Left colon (tissue), 2 donors: ENCODE measurements at regions not wholly inside any gene's neighbourhood (a gene's known extent, or its start where the extent isn't known, plus 50 kb on each side); places are given as distances from the start of the nearest gene placed in this dataset.
A peak's percentile ranks its signal among the peaks of the same experiment; 100 is the strongest.
"Not testable (repeated sequence)": the region's sequence is repeated elsewhere in the genome, so short reads cannot be mapped to it uniquely, and the experiment has no call there.

Source experiments
- ATAC-seq: fragments of 200-7000 bp; cut with Tn5 transposase; one replicate; pipeline ENCODE4 v1.9.1; 2020; ENCODE audit warnings: mild to moderate bottlenecking, moderate library complexity
- DNase-seq, 2 donors: peaks; one replicate each; pipeline ENCODE4 v3.0.0-alpha.2; 2020
- intact Hi-C, 2 donors: fragments of 100-400 bp; cut with DNase I in 1 of 2; cut with micrococcal nuclease in 1 of 2; formaldehyde crosslinking; loops; one replicate each; pipeline versions ENCODE4 v1.11.2 to v1.14.0; 2022; cut with DNase I, micrococcal nuclease
- donor health status: DM: no; HTN: no; CAD: no.
- donor health status: DM: yes; HTN: yes; CAD: no.

- intact Hi-C loops = no loop called here
- ATAC-seq (no peak), DNase-seq (no peak)
Measured at GRCh38 chr7:73918926-73919693, 58.2 kb downstream of the TMEM270 start.

- DNase-seq = no peak
- intact Hi-C loops = no loop called here
Measured at GRCh38 chr7:73919694-73920375, 58.9 kb downstream of the TMEM270 start.

DNA sequence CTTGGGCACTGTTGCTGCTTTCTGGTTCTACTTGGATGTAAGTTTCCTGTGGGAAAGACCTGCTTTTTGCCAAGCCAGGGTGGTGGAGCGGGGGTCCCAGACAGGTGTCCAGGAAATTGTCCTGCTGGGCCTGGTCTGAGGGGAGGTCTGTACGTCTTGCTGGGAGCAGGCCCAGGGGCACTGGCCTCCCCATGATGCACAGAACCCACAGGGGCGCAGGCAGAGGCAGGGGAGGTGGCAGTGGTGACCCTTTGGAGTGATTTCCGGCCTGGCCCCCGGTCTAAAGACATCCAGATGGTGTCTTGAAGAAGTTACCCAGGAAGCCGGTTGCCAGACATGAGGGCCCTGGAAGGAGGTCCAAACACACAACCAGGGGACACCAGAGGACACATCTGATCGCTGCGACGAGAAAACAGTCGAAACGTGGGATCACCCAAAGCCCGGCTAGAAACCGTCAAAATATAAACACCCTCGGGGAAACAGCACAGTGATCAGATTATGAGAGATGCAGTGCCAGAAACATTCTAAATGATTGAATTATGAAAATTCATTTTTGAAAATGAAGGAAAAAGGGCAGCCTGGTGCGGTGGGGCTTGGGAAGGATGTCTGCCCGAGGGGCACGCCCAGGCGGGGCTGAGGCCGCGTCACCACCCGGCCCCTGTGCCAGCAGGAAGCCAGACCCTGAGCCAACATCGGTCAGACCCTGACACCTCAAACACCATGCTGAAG lies 59.6 kb downstream of the TMEM270 start:
- no peak for DNase-seq
- ATAC-seq = no peak
- intact Hi-C loops = no loop called here

More at GRCh38 chr7:73919694-73920375, 58.9 kb downstream of the TMEM270 start:
- ATAC-seq = no peak

DNA sequence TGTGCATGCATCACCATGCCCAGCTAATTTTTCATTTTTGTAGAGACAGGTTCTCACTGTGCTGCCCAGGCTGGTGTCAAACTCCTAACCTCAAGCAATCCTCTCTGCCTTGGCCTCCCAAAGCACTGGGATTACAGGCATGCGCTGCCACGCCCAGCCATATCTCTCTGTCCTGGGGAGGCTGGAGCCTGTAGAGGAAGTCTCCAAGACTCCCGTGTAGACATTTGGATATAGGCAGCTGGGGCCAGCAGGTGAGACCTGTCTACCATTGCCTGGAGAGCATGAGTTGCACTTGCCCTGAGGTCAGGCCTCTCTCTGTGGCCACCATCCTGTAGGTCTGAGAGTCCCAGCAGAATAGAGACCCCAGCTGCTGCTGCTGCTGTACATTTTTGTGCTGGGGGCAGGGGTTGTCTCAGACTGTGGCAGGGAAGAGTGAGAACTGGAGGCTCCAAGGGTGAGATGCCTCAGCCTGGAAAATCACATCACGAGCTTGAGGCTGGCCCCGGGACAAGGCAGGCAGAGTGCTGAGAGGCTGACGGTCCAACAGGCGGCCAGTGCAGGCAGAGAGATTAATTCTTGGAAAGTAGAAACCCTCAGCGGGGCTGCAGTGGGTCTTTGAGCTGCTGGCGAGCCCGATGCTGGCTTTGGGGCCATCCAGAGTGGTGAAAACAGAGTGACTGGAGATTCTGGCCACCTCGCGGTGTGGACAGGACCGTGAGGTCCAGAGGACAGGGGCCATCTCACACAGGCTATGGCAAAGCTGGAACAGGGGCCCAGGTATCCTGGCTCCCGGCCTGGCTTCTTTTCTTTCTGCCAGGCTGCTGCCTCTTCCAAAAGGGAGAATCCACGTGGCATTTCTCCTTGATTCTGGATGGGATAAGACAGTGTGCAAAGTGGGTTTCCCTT lies 60.9 kb downstream of the TMEM270 start:
- intact Hi-C loops = no loop called here
- ATAC-seq (peak; percentile 44), DNase-seq (no peak)

DNA sequence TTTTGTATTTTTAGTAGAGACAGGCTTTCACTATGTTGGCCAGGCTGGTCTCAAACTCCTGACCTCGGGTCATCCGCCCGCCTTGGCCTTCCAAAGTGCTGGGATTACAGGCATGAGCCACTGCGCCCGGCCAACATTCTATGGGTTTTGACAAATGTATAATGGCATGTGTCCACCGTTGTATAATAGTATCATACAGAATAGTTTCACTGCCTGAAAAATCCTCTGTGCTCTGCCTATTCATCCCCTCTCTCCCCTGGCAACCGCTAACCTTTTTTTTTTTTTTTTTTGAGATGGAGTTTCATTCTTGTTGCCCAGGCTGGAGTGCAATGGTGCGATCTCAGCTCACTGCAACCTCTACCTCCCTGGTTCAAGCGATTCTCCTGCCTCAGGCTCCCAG lies 67.7 kb downstream of the TMEM270 start:
- ATAC-seq, intact Hi-C loops, DNase-seq: not testable (repeated sequence)

DNA sequence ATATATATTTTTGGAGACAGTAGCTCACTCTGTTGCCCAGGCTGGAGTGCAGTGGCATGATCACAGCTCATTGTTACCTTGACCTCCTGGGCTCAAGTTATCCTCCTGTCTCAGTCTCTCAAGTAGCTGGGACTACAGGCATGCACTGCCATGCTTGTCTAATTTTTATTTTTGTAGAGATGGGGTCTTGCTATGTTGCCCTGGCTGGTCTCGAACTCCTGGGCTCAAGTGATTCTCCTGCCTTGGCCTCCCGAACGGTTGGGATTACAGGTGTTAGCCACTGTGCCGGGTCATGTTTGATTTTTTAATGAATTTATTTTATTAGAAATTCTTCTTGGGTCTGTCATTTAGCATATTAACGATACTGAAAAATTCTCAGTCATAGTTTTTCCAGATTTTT lies 70.5 kb downstream of the TMEM270 start:
- DNase-seq = no peak
- intact Hi-C loops = no loop called here
- ATAC-seq = no peak

- no peak for DNase-seq
- intact Hi-C loops = no loop called here
- ATAC-seq = no peak
Measured at GRCh38 chr7:73932364-73932763, 71.4 kb downstream of the TMEM270 start.

GRCh38 chr7:73933091-73933490 lies 72.1 kb downstream of the TMEM270 start:
- intact Hi-C loops = no loop called here
- ATAC-seq (no peak), DNase-seq (no peak)

DNA sequence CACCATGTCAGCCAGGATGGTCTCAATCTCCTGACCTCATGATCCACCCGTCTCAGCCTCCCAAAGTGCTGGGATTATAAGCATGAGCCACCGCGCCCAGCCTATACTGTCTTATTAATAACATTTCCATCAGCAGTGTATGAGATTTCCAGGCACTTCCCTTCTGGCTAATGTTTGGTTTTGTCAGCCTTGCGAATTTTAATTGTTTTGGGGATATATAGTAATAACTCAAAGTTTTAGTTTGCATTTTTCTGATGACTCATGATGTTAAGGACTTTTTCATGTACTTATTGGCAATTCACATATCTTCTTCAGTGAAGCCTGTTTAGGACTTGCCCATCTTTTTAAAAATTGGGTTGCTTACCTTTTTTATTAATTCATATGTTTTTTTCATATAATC lies 76.0 kb downstream of the TMEM270 start:
- no peak for ATAC-seq
- no peak for DNase-seq
- intact Hi-C loops = no loop called here

- DNase-seq, ATAC-seq, intact Hi-C loops: not testable (repeated sequence)
Measured at GRCh38 chr7:73937650-73938049, 76.7 kb downstream of the TMEM270 start.

DNA sequence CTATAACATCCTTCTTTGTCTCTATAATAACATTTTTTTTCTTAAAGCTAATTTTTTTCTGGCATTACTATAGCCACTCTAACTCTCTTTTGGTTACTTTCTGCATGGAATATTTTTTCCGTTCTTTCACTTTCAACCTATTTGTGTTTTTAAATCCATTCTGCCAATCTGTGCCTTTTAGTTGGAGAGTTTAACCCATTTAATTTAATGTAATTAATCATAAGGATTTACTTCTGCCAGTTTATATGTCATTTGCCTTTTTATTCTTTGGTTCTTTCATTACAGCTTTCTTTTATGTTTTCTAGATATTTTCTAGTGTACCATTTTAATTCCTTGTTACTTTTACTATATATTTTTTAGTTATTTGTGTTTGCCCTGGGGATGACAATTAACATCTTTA lies 78.6 kb downstream of the TMEM270 start:
- intact Hi-C loops = no loop called here
- no peak for ATAC-seq
- no peak for DNase-seq

DNA sequence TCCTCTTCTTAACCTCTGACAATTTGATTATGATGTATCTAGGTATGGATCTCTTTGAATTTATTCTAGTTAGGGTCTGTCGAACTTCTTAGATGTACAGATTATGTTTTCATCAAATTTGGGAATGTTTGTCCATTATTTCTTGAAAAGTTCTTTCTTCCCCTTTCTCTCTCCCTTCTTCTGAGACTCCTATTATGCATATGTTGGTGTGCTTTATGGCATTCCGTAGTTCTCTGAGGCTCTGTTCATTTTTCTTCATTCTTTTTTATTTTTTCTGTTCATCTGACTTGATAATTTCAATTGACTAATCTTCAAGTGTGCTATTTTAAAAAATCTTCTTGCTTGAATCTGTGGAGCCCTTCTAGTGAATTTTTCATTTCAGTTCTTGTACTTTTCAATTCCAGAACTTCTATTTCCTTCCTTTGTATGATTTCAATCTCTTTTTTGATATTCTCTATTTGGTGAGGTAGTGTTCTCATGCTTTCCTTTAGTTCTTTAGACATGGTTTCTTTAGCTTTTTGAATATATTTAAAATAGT lies 79.8 kb downstream of the TMEM270 start:
- DNase-seq = no peak
- intact Hi-C loops = no loop called here

GRCh38 chr7:73941836-73942551 lies 81.0 kb downstream of the TMEM270 start:
- intact Hi-C loops = no loop called here
- DNase-seq (no peak), ATAC-seq (no peak)

More for the DNA sequence above, 79.8 kb downstream of the TMEM270 start:
- ATAC-seq = no peak

DNA sequence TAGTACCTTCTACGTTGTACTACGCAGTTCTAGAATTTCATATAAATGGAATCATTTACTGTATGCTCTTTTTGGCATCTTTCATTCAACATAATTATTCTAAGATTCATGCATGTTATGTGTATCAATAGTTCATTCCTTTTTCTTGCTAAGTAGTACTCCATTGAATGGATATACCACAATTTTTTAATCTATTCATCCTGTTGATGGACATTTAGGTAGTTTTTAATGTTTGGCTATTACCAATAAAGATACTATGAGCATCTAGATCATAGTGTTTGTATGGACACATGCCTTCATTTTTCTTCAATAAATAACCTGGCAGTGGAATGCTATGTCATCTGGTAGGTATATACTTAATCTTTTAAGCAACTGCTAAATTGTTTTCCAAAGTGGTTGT lies 83.0 kb upstream of the ELN start:
- intact Hi-C loops = no loop called here
- ATAC-seq = no peak
- DNase-seq = no peak

GRCh38 chr7:73948287-73948686 lies 79.7 kb upstream of the ELN start:
- ATAC-seq (no peak), DNase-seq (no peak)
- intact Hi-C loops = no loop called here

GRCh38 chr7:73952266-73952665 lies 75.7 kb upstream of the ELN start:
- ATAC-seq (no peak), DNase-seq (no peak)
- intact Hi-C loops = no loop called here

- ATAC-seq (no peak), DNase-seq (no peak)
- intact Hi-C loops = no loop called here
Measured at GRCh38 chr7:73954181-73954580, 73.8 kb upstream of the ELN start.

- no peak for ATAC-seq
- DNase-seq = no peak
- intact Hi-C loops = no loop called here
Measured at GRCh38 chr7:73954861-73955260, 73.1 kb upstream of the ELN start.
